ENCODE measurements at regions not wholly inside any gene's neighbourhood (a gene's known extent, or its start where the extent isn't known, plus 50 kb on each side); places are given as distances from the start of the nearest gene placed in this dataset.

DNA sequence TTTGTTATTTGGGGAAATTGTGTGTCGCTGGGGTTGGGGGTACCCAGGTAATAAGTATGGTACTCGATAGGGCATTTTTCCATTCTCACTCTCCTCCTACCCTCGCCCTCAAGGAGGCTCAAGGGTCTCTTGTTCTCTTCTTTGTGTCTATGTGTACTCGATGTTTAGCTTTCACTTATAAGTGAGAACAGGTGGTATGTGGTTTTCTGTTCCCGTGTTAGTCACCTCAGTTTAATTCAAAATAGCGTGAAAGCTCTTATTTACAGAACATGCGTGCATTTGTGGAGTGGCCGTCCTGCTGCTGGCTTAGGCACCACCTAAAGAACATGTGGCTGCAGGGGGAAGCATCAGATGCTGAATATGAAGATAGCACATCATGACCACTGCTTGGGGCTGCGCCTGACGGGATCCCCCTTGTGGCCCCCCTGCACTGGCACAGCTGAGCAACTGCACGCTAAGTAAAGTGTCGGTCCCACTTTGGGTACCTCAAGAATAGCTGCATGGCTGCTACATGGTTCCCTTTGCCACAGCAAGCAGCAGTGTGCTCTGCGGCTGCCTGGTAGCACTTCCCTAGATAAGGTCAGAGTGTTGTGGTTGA is 569.0 kb downstream of the DCDC2C start:
- DNase-seq (ENCODE audit: low spot score), result no peak
- TF ChIP-seq, protein P1, sequence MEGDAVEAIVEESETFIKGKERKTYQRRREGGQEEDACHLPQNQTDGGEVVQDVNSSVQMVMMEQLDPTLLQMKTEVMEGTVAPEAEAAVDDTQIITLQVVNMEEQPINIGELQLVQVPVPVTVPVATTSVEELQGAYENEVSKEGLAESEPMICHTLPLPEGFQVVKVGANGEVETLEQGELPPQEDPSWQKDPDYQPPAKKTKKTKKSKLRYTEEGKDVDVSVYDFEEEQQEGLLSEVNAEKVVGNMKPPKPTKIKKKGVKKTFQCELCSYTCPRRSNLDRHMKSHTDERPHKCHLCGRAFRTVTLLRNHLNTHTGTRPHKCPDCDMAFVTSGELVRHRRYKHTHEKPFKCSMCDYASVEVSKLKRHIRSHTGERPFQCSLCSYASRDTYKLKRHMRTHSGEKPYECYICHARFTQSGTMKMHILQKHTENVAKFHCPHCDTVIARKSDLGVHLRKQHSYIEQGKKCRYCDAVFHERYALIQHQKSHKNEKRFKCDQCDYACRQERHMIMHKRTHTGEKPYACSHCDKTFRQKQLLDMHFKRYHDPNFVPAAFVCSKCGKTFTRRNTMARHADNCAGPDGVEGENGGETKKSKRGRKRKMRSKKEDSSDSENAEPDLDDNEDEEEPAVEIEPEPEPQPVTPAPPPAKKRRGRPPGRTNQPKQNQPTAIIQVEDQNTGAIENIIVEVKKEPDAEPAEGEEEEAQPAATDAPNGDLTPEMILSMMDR (IDR thresholded peaks at IDR 0.05; ENCODE audit: extremely low read depth, missing control alignments), result no peak

DNA sequence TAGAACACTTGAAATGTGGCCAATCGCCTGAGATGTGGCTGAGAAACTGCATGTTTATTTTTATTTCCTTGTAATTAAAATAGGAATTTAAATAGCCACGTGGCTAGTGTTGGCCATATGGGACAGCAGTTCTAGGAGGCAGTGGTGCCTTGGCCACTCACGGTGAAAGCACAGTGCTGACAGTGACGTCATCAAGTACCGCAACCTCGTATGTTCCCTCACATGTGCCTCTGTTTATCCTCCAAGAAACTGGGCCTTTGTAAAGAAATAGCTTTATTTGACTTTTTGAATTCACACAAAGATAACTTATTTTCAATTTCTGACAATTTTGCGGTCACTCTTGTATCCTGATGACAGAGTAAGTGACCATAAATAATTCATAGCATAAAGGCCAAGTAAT is 575.0 kb downstream of the DCDC2C start:
- TF ChIP-seq, protein P1 (IDR thresholded peaks at IDR 0.05; ENCODE audit: extremely low read depth, missing control alignments), result no peak

DNA sequence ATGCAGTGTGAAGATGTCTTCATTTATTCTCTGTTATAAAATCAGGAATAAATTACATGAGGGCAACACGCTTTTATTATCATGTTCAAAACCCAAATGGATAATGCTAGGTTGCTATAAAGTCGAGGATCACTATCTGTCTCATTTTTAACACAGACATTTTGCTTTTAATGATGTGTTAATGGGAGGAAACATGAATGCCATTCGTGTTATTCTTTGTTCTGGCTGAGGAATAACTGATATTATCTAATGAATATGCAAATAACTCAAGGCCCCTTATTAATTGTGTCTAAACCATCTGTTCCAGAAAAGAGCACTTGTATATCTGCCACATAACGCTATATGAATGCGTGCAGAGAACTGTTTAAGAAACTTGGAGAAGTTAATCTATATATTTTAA is 576.1 kb downstream of the DCDC2C start:
- TF ChIP-seq, protein P1 (IDR thresholded peaks at IDR 0.05; ENCODE audit: extremely low read depth, missing control alignments), result no peak
- no peak for DNase-seq (ENCODE audit: low spot score)

More for the DNA sequence above, 575.0 kb downstream of the DCDC2C start:
- DNase-seq (ENCODE audit: low spot score), result no peak

DNA sequence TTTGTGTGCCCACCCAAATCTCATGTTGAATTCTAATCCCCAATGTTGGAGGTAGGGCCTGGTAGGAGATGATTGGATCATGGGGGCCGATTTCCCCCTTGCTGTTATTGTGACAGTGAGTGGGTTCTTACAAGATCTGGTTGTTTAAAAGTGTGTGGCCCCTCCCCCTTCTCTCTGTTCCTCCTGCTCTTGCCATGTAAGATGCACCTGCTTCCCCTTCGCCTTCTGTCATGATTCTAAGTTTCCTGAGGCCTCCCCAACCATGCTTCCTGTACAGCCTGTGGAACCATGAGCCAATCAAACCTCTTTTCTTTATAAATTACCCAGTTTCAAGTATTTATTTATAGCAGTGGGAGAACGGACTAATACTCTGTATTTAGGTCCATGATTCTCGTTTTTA is 588.1 kb downstream of the DCDC2C start:
- DNase-seq (ENCODE audit: low spot score), result no peak
- TF ChIP-seq, protein P1 (IDR thresholded peaks at IDR 0.05; ENCODE audit: extremely low read depth, missing control alignments), result no peak

DNA sequence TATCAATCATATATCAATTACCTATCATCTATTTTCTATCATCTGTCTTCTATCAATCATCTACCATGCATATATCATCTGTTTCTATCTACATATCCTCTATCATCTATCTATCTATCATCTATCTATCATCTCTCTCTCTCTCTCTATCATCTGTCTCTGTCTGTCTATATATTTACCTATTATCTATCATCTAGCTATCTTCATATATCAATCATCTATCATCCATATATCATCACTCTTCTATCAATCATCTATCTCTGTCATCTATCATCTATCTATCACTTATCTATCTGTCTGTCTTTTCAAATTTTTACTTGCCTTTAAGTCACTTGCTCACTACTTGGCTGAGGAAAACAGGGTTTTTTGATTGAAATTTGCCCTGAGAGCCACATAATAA is 592.3 kb downstream of the DCDC2C start:
- TF ChIP-seq, protein P1 (IDR thresholded peaks at IDR 0.05; ENCODE audit: extremely low read depth, missing control alignments), result no peak
- DNase-seq (ENCODE audit: low spot score), result no peak

DNA sequence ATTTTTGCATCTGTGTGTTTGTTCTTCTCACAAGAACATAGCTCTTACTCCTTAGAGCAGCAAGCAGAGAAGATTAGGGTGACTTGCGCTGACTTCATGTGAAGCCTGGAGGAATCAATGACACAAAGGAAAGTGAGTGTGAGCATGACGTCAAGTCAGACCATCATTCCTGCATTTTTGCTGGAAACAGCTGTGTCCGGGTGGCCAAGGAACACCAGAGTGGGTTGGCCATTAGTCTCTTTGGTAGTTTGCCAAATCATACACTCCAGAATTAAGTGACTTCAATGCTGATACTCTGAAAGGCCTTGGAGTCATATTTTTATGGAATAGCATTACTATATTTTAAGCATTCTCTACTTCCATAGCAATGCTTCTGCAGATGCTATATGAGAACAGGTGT is 597.2 kb downstream of the DCDC2C start:
- no peak for DNase-seq (ENCODE audit: low spot score)
- TF ChIP-seq, protein P1 (IDR thresholded peaks at IDR 0.05; ENCODE audit: extremely low read depth, missing control alignments), result no peak

DNA sequence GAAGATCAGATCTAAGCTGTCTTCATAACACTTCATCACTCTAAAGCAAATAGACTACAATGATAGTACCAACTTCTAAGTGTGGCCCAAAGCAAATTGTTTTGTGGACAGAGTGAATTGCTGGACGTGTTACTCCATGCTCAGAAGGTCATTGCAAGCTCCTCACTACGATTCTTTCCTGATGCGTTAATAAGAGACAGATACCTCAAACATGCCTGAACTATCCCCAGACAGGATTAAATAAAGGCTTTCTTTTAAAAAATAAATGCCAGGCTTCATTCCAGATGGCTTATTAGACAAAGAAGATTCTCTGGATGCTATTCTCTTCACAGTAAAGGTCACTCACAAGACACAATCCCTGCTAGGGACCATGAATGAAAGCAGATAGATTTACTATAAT is 621.2 kb downstream of the DCDC2C start:
- TF ChIP-seq, protein P1 (IDR thresholded peaks at IDR 0.05; ENCODE audit: extremely low read depth, missing control alignments), result no peak

More for the DNA sequence above, 621.2 kb downstream of the DCDC2C start:
- DNase-seq (ENCODE audit: low spot score), result no peak

All from GM20000 (cell line).